Endothelial cell of umbilical vein (primary cell): ENCODE measurements at regions not wholly inside any gene's neighbourhood (a gene's known extent, or its start where the extent isn't known, plus 50 kb on each side); places are given as distances from the start of the nearest gene placed in this dataset.

Experiments
- BruUV-seq: library from RNA; stranded (reverse); fragments of 400-500 nt; replicated peaks from 2 replicates; lab custom pipeline; 2021; lab: Mats Ljungman, UMichigan
- CTCF ChIA-PET: fragments of 300-600, 350-600 bp; sonication (Branson Sonifier 250); formaldehyde crosslinking; loops from one replicate; lab custom pipeline; 2021; ENCODE audit warnings: antibody characterized with exemption, inconsistent platforms; lab: Charles Lee
- POLR2A ChIA-PET: fragments of 300-600, 350-600 bp; sonication (Branson Sonifier 250); formaldehyde crosslinking; loops from one replicate; lab custom pipeline; 2021; ENCODE audit warnings: antibody characterized with exemption, inconsistent platforms; lab: Charles Lee
- DNase-seq: peaks from one replicate; pipeline ENCODE4 v3.0.0-alpha.2; 2011; ENCODE audit warnings: low read depth, low spot score
- FAIRE-seq: peaks from 2 replicates; lab custom pipeline; 2011; peaks lifted over from hg19 to GRCh38; lab: Jason Lieb, UNC
- H2AFZ ChIP-seq: 2 replicates; pipeline ENCODE4 v1.6.0; 2012; ENCODE audit warnings: low read depth, low read length, control low read depth, inconsistent platforms
- H3K27ac ChIP-seq: 2 replicates; pipeline ENCODE4 v1.5.1; 2011; ENCODE audit warnings: low read depth, mild to moderate bottlenecking, control low read depth, low read length, moderate library complexity; ENCODE audit not compliant: insufficient read depth
- H3K27me3 ChIP-seq, 2 experiments: 2 replicates each; pipeline versions ENCODE4 v1.6.0 to v1.6.1; 2011; ENCODE audit warnings: low read length in 2 of 2, mixed read lengths in 1 of 2; ENCODE audit not compliant: control insufficient read depth in 2 of 2, insufficient read depth in 2 of 2
- H3K36me3 ChIP-seq, 2 experiments: 2 replicates in 1 of 2; 3 replicates in 1 of 2; pipeline ENCODE4 v1.5.1; 2011; ENCODE audit warnings: low read length in 2 of 2, mild to moderate bottlenecking in 1 of 2, moderate library complexity in 1 of 2; ENCODE audit not compliant: control insufficient read depth in 2 of 2, insufficient read depth in 2 of 2; ENCODE audit errors: extremely low read depth in 1 of 2
- H3K4me1 ChIP-seq: 3 replicates; pipeline ENCODE4 v1.5.1; 2011; ENCODE audit warnings: mild to moderate bottlenecking, low read length; ENCODE audit not compliant: control insufficient read depth, insufficient read depth; ENCODE audit errors: extremely low read depth
- H3K4me2 ChIP-seq: 2 replicates; pipeline ENCODE4 v1.6.1; 2011; ENCODE audit warnings: low read length, control low read depth, mixed read lengths; ENCODE audit not compliant: insufficient read depth
- H3K4me3 ChIP-seq, 3 experiments: fragments of 200-600 bp in 1 of 3; sonication (generic), shearing (Covaris generic) in 1 of 3; replicated peaks in 1 of 3; 2 replicates each; pipeline ENCODE4 v1.5.1; 2011 to 2016; ENCODE audit warnings: control low read depth in 3 of 3, low read length in 3 of 3, mild to moderate bottlenecking in 2 of 3, inconsistent platforms in 1 of 3, low read depth in 1 of 3, moderate library complexity in 1 of 3; ENCODE audit not compliant: insufficient read depth in 1 of 3
- H3K79me2 ChIP-seq: 2 replicates; pipeline ENCODE4 v1.6.0; 2012; ENCODE audit warnings: low read length, inconsistent platforms; ENCODE audit not compliant: control insufficient read depth, insufficient read depth
- H3K9ac ChIP-seq: replicated peaks from 2 replicates; pipeline ENCODE3; 2011; ENCODE audit warnings: low read length, control low read depth; ENCODE audit not compliant: insufficient read depth; ENCODE audit errors: extremely low read depth
- H3K9me1 ChIP-seq: replicated peaks from 3 replicates; pipeline ENCODE4 v1.6.0; 2011; ENCODE audit warnings: mild to moderate bottlenecking, low read length; ENCODE audit not compliant: control insufficient read depth, insufficient read depth; ENCODE audit errors: extremely low read depth
- H3K9me3 ChIP-seq: replicated peaks from 2 replicates; pipeline ENCODE4 v1.5.1; 2012; ENCODE audit warnings: low read length, inconsistent platforms; ENCODE audit not compliant: control insufficient read depth, insufficient read depth
- H4K20me1 ChIP-seq: replicated peaks from 2 replicates; pipeline ENCODE3; 2011; ENCODE audit warnings: mild to moderate bottlenecking, low read length; ENCODE audit not compliant: control insufficient read depth, insufficient read depth; ENCODE audit errors: extremely low read depth
- EZH2 ChIP-seq: IDR thresholded peaks from 2 replicates; pipeline ENCODE4 v1.6.1; 2012; ENCODE audit warnings: borderline replicate concordance, low read depth, mild to moderate bottlenecking, moderate library complexity, low read length, inconsistent platforms; ENCODE audit not compliant: severe bottlenecking
- FOS ChIP-seq: IDR thresholded peaks from 2 replicates; pipeline ENCODE4 v1.6.1; 2011; ENCODE audit warnings: mild to moderate bottlenecking, low read length, moderate library complexity, borderline replicate concordance; ENCODE audit not compliant: insufficient read depth
- GATA2 ChIP-seq: IDR thresholded peaks from 2 replicates; pipeline ENCODE4 v1.7.0; 2011; ENCODE audit warnings: low read depth, mild to moderate bottlenecking, moderate library complexity, mixed read lengths, low read length; ENCODE audit not compliant: insufficient read length, insufficient read depth
- JUN ChIP-seq: IDR thresholded peaks from 2 replicates; pipeline ENCODE4 v1.6.1; 2011; ENCODE audit warnings: borderline replicate concordance, low read depth; ENCODE audit not compliant: insufficient read length, insufficient read depth
- MYC ChIP-seq: IDR thresholded peaks from one replicate; pipeline ENCODE4 v1.6.1; 2011; ENCODE audit warnings: mild to moderate bottlenecking, low read depth, low read length
- POLR2A ChIP-seq: IDR thresholded peaks from 2 replicates; pipeline ENCODE4 v1.6.1; 2012; ENCODE audit warnings: low read depth, mild to moderate bottlenecking, control low read depth, low read length
- POLR2AphosphoS5 ChIP-seq: IDR thresholded peaks from 2 replicates; pipeline ENCODE4 v1.6.1; 2012; ENCODE audit warnings: low read depth, mild to moderate bottlenecking, control low read depth, low read length, moderate library complexity; ENCODE audit not compliant: insufficient read depth
- dilution Hi-C: fragments of 300-500 bp; cut with MboI; formaldehyde crosslinking; loops from one replicate; pipeline ENCODE4 v1.15.0; 2019; ENCODE audit warnings: low sequenced_read_pairs; ENCODE audit not compliant: extremely low pct_ligation_motif_present
- intact Hi-C: fragments of 100-400 bp; cut with micrococcal nuclease; formaldehyde crosslinking; loops from one replicate; pipeline ENCODE4 v1.10.0; 2022
- TF ChIP-seq, protein P1 (sequence below): IDR thresholded peaks from 2 replicates; pipeline ENCODE4 v1.6.1; 2011; ENCODE audit not compliant: insufficient read depth, insufficient read length
- TF ChIP-seq, protein P2 (sequence below), 2 donors: IDR thresholded peaks; 1 replicate in 1 of 2; 2 replicates in 1 of 2; pipeline ENCODE4 v1.5.1; 2011; ENCODE audit warnings: low read length in 2 of 2, mild to moderate bottlenecking in 2 of 2, moderate library complexity in 2 of 2, control low read depth in 1 of 2, inconsistent platforms in 1 of 2, low read depth in 1 of 2; ENCODE audit not compliant: insufficient read depth in 1 of 2; ENCODE audit errors: extremely low read depth in 1 of 2

DNA sequence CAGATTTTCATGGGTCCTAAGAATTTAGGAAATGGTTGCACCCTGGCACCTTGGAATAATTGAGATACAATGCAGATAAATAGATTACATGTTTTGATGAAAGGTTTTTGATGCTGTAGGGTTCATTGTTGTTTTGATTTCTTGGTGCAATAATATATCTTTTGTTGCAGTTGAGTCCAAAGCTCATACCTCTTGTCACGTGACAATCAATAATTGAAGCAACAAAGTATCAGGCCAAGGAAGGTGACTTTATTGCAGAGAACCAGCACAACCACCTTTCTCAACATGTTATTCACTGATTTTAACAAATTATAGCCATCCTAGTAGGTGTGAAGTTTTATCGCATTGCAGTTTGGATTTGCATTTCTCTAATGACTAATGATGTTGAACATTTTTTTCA, 285.5 kb upstream of the SLCO3A1 start:
- no peaks in the 10 kb centered on the region for H3K9me1 ChIP-seq
- no peak overlapping the region for H3K9ac ChIP-seq
- H3K27me3 ChIP-seq: no peaks in the 10 kb centered on the region
- no peak overlapping the region for H3K4me3 ChIP-seq
- peaks cover 4% of the 10 kb centered on the region for H3K9me3 ChIP-seq
- no peak for TF ChIP-seq POLR2A
- TF ChIP-seq, protein P1, sequence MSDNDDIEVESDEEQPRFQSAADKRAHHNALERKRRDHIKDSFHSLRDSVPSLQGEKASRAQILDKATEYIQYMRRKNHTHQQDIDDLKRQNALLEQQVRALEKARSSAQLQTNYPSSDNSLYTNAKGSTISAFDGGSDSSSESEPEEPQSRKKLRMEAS: no peak
- TF ChIP-seq EZH2: no peak
- TF ChIP-seq, protein P2, sequence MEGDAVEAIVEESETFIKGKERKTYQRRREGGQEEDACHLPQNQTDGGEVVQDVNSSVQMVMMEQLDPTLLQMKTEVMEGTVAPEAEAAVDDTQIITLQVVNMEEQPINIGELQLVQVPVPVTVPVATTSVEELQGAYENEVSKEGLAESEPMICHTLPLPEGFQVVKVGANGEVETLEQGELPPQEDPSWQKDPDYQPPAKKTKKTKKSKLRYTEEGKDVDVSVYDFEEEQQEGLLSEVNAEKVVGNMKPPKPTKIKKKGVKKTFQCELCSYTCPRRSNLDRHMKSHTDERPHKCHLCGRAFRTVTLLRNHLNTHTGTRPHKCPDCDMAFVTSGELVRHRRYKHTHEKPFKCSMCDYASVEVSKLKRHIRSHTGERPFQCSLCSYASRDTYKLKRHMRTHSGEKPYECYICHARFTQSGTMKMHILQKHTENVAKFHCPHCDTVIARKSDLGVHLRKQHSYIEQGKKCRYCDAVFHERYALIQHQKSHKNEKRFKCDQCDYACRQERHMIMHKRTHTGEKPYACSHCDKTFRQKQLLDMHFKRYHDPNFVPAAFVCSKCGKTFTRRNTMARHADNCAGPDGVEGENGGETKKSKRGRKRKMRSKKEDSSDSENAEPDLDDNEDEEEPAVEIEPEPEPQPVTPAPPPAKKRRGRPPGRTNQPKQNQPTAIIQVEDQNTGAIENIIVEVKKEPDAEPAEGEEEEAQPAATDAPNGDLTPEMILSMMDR (IDR thresholded peaks at IDR 0.05; ENCODE audit: extremely low read depth in 1 of 2, insufficient read depth in 1 of 2, low read depth in 1 of 2, low read length in 2 of 2): no peak
- TF ChIP-seq FOS: no peak
- no peak for TF ChIP-seq GATA2
- no peak for TF ChIP-seq POLR2AphosphoS5
- no peak for TF ChIP-seq JUN
- TF ChIP-seq MYC: no peak
- H3K4me2 ChIP-seq: no peak overlapping the region
- ChIA-PET POLR2A (no interaction called here), CTCF (no interaction called here)
- no peak for DNase-seq
- H2AFZ ChIP-seq: no peak overlapping the region
- H3K27ac ChIP-seq: no peak overlapping the region
- H4K20me1 ChIP-seq: no peaks in the 10 kb centered on the region
- H3K36me3 ChIP-seq: no peaks in the 10 kb centered on the region
- BruUV-seq: no TSS peak
- intact Hi-C loops (no loop called here), dilution Hi-C loops (no loop called here)
- H3K4me1 ChIP-seq: no peaks in the 10 kb centered on the region
- H3K79me2 ChIP-seq: no peaks in the 10 kb centered on the region
- FAIRE-seq: no peak
